A549 (cell line): ENCODE measurements at regions not wholly inside any gene's neighbourhood (a gene's known extent, or its start where the extent isn't known, plus 50 kb on each side); places are given as distances from the start of the nearest gene placed in this dataset.

ENCODE experiments used
- ATAC-seq, 2 experiments: fragments of 200-7000 bp in 1 of 2; fragments of >200 bp in 1 of 2; cut with Nextera tagmentation in 1 of 2; cut with Tn5 transposase in 1 of 2; 3 replicates each; pipeline versions ENCODE4 v1.8.0 to v1.9.1; 2018 to 2020; ENCODE audit warnings: mild to moderate bottlenecking in 1 of 2, moderate library complexity in 1 of 2
- CTCF ChIA-PET: fragments of 300-600 bp; sonication (Branson Sonifier 250); formaldehyde crosslinking; extraction: SDS; loops from one replicate; lab custom pipeline; 2021; ENCODE audit warnings: antibody characterized with exemption, inconsistent platforms; lab: Yijun Ruan, JAX
- POLR2A ChIA-PET: fragments of 350-600 bp; formaldehyde crosslinking; extraction: SDS; loops from one replicate; lab custom pipeline; 2021; ENCODE audit warnings: antibody characterized with exemption, inconsistent platforms; lab: Yijun Ruan, JAX
- DNase-seq, 2 experiments: peaks; one replicate each; pipeline versions ENCODE4 v3.0.0 to v3.0.0-alpha.2; 2011 to 2016; ENCODE audit warnings: low read depth in 1 of 2, low spot score in 1 of 2
- FAIRE-seq: peaks from 2 replicates; lab custom pipeline; 2011; peaks lifted over from hg19 to GRCh38; lab: Jason Lieb, UNC
- H3K27ac ChIP-seq, 2 experiments: fragments of >200 bp; sonication (Bioruptor Twin); formaldehyde crosslinking; 3 replicates each; pipeline ENCODE4 v1.5.1; 2016 to 2017
- H3K4me1 ChIP-seq: fragments of >200 bp; sonication (Bioruptor Twin); formaldehyde crosslinking; 3 replicates; pipeline ENCODE4 v1.6.1; 2016
- H3K4me2 ChIP-seq: fragments of >200 bp; sonication (Bioruptor Twin); formaldehyde crosslinking; 3 replicates; pipeline ENCODE4 v1.6.1; 2016
- H3K4me3 ChIP-seq: fragments of >200 bp; sonication (Bioruptor Twin); formaldehyde crosslinking; 3 replicates; pipeline ENCODE4 v1.5.1; 2016
- H3K9me3 ChIP-seq: fragments of >200 bp; sonication (Bioruptor Twin); formaldehyde crosslinking; 3 replicates; pipeline ENCODE4 v1.6.1; 2016
- CBX2 ChIP-seq: fragments of 200-600 bp; sonication (generic); IDR thresholded peaks from 2 replicates; pipeline ENCODE4 v1.6.1; 2016; ENCODE audit warnings: low read depth, mild to moderate bottlenecking, borderline replicate concordance
- CEBPB ChIP-seq, 2 experiments: fragments of >200 bp in 1 of 2; sonication (Bioruptor Twin) in 1 of 2; formaldehyde crosslinking in 1 of 2; IDR thresholded peaks; 2 replicates each; pipeline ENCODE4 v1.6.1; 2012 to 2016
- CHD2 ChIP-seq: fragments of 150-350 bp; IDR thresholded peaks from 2 replicates; pipeline ENCODE4 v1.6.1; 2014; ENCODE audit warnings: low read length; ENCODE audit not compliant: partially characterized antibody
- ESRRA ChIP-seq: fragments of 150-350 bp; IDR thresholded peaks from 2 replicates; pipeline ENCODE4 v1.6.1; 2014; ENCODE audit warnings: mild to moderate bottlenecking, low read length, borderline replicate concordance
- GATA3 ChIP-seq: IDR thresholded peaks from 2 replicates; pipeline ENCODE4 v1.6.1; 2012; ENCODE audit warnings: borderline replicate concordance
- HDAC2 ChIP-seq: fragments of 200-600 bp; sonication (generic); IDR thresholded peaks from 2 replicates; pipeline ENCODE4 v1.6.1; 2016
- HEYL ChIP-seq: fragments of 250-450 bp; sonication (Bioruptor Pico); IDR thresholded peaks from 2 replicates; pipeline ENCODE4 v1.8.0; 2021; ENCODE audit warnings: mild to moderate bottlenecking, moderate library complexity
- HMGXB4 ChIP-seq: fragments of 250-450 bp; sonication (Bioruptor Pico); IDR thresholded peaks from 2 replicates; pipeline ENCODE4 v1.5.0; 2021; ENCODE audit warnings: mild to moderate bottlenecking, moderate library complexity, borderline replicate concordance
- HOXB5 ChIP-seq: fragments of 250-450 bp; sonication (Bioruptor Pico); IDR thresholded peaks from 2 replicates; pipeline ENCODE4 v1.5.0; 2020; ENCODE audit warnings: mild to moderate bottlenecking, moderate library complexity
- JUNB ChIP-seq: fragments of >200 bp; sonication (Bioruptor Twin); formaldehyde crosslinking; IDR thresholded peaks from 2 replicates; pipeline ENCODE4 v1.6.1; 2016
- KDM5A ChIP-seq: fragments of 200-600 bp; sonication (generic); IDR thresholded peaks from 2 replicates; pipeline ENCODE4 v1.6.1; 2016; ENCODE audit warnings: antibody characterized with exemption, mild to moderate bottlenecking
- MAFK ChIP-seq: fragments of 450-650 bp; IDR thresholded peaks from 2 replicates; pipeline ENCODE4 v1.6.1; 2014; ENCODE audit not compliant: partially characterized antibody
- MAZ ChIP-seq: fragments of 150-350 bp; IDR thresholded peaks from 2 replicates; pipeline ENCODE4 v1.6.1; 2014; ENCODE audit warnings: antibody characterized with exemption, low read depth, low read length, borderline replicate concordance
- MYC ChIP-seq: IDR thresholded peaks from 2 replicates; pipeline ENCODE4 v1.6.1; 2012; ENCODE audit warnings: mild to moderate bottlenecking, inconsistent platforms, low read length, improper control_type of control experiment, borderline replicate concordance
- NFE2L2 ChIP-seq: fragments of 150-350 bp; conservative IDR thresholded peaks from 2 replicates; pipeline ENCODE4 v1.6.1; 2014; ENCODE audit warnings: low read length
- NPAS2 ChIP-seq: fragments of 250-450 bp; sonication (Bioruptor Pico); IDR thresholded peaks from 2 replicates; pipeline ENCODE4 v1.8.0; 2022; ENCODE audit warnings: mild to moderate bottlenecking, moderate library complexity, borderline replicate concordance
- RAD21 ChIP-seq, 2 experiments: fragments of >200 bp in 1 of 2; sonication (Bioruptor Twin) in 1 of 2; formaldehyde crosslinking in 1 of 2; IDR thresholded peaks in 1 of 2; conservative IDR thresholded peaks in 1 of 2; 2 replicates in 1 of 2; 3 replicates in 1 of 2; pipeline ENCODE4 v1.6.1; 2012 to 2018; ENCODE audit warnings: inconsistent platforms in 1 of 2
- RARB ChIP-seq: fragments of 250-450 bp; sonication (Bioruptor Pico); IDR thresholded peaks from 2 replicates; pipeline ENCODE4 v1.8.0; 2021; ENCODE audit warnings: mild to moderate bottlenecking, moderate library complexity
- REST ChIP-seq: fragments of 200-600 bp; sonication (generic); IDR thresholded peaks from 2 replicates; pipeline ENCODE4 v1.6.1; 2016; ENCODE audit warnings: antibody characterized with exemption, mild to moderate bottlenecking, moderate library complexity
- RNF2 ChIP-seq: fragments of 200-600 bp; sonication (generic); IDR thresholded peaks from 2 replicates; pipeline ENCODE4 v1.6.1; 2016; ENCODE audit warnings: low read depth, mild to moderate bottlenecking, antibody characterized with exemption, moderate library complexity, borderline replicate concordance
- TP53 ChIP-seq: fragments of 250-450 bp; sonication (Bioruptor Pico); IDR thresholded peaks from 2 replicates; pipeline ENCODE4 v1.5.0; 2021; ENCODE audit warnings: mild to moderate bottlenecking, moderate library complexity
- USF2 ChIP-seq: fragments of 450-650 bp; IDR thresholded peaks from 2 replicates; pipeline ENCODE4 v1.6.1; 2014; ENCODE audit warnings: antibody characterized with exemption
- ZC3H11A ChIP-seq: fragments of 450-650 bp; IDR thresholded peaks from 2 replicates; pipeline ENCODE4 v1.6.1; 2014; ENCODE audit warnings: antibody characterized with exemption, mild to moderate bottlenecking
- ZFP36 ChIP-seq: fragments of 450-650 bp; IDR thresholded peaks from 2 replicates; pipeline ENCODE4 v1.6.1; 2014; ENCODE audit warnings: borderline replicate concordance; ENCODE audit not compliant: partially characterized antibody
- ZSCAN20 ChIP-seq: fragments of 250-450 bp; sonication (Bioruptor Pico); IDR thresholded peaks from 2 replicates; pipeline ENCODE4 v1.8.0; 2022; ENCODE audit warnings: mild to moderate bottlenecking, moderate library complexity
- WGBS: methylation state at CpG from one replicate; pipeline ENCODE4 v1.1.6; 2017; ENCODE audit errors: missing lambda C conversion rate; 5-methylcytosine and 5-hydroxymethylcytosine counted together
- TF ChIP-seq, protein P1 (sequence below): IDR thresholded peaks from 2 replicates; pipeline ENCODE4 v1.6.1; 2012
- TF ChIP-seq, protein P2 (sequence below): fragments of >200 bp; sonication (Bioruptor Twin); formaldehyde crosslinking; IDR thresholded peaks from 3 replicates; pipeline ENCODE4 v1.5.1; 2016

- Histone ChIP-seq H3K4me1 (peaks cover 50% of the 10 kb centered on the region), H3K27ac (peak overlapping the region in 1 of 2 experiments; percentile 50; a peak in 3 of 6 replicates), H3K9me3 (no peaks in the 10 kb centered on the region), H3K4me3 (no peak overlapping the region), H3K4me2 (no peak overlapping the region)
- 82% methylated on average over 20 of the region's 20 CpGs for WGBS
- CTCF ChIA-PET, result interaction anchor here (1.0 to 1.8 kb wide), 8 partner anchors 8 to 74 kb away, joined by 3 to 8 read pairs (median 3); no protein-coding TSS in a partner anchor
- no peak for ATAC-seq
- TF ChIP-seq MAFK, result no peak
- TF ChIP-seq NFE2L2, result no peak
- TF ChIP-seq ZSCAN20 (CRISPR knock-in tag), result no peak
- no peak for TF ChIP-seq MAZ
- no peak for TF ChIP-seq GATA3
- no peak for TF ChIP-seq RNF2
- TF ChIP-seq ZC3H11A, result no peak
- no peak for TF ChIP-seq JUNB
- no peak for TF ChIP-seq RAD21 (conservative IDR thresholded peaks at IDR 0.05 in 1 of 2, IDR thresholded peaks at IDR 0.05 in 1 of 2)
- TF ChIP-seq CEBPB (IDR thresholded peaks at IDR 0.05), result no peak
- no peak for TF ChIP-seq HOXB5 (CRISPR knock-in tag)
- no peak for TF ChIP-seq TP53 (CRISPR knock-in tag)
- no peak for TF ChIP-seq HEYL
- no peak for TF ChIP-seq MYC
- no peak for TF ChIP-seq HDAC2
- no peak for FAIRE-seq
- POLR2A ChIA-PET, result no interaction called here
- DNase-seq, result no peak
Observed at GRCh38 chr17:77404812-77405581, 264.2 kb downstream of the SEC14L1 start.

GRCh38 chr17:77405867-77406732 lies 265.3 kb downstream of the SEC14L1 start:
- no peaks in the 10 kb centered on the region for H3K9me3 ChIP-seq
- H3K4me2 ChIP-seq, result no peak overlapping the region
- H3K4me1 ChIP-seq, result peaks cover 61% of the 10 kb centered on the region
- no peak for ATAC-seq
- no peak for FAIRE-seq
- DNase-seq, result no peak
- 89% methylated on average over 11 of the region's 11 CpGs for WGBS
- H3K4me3 ChIP-seq, result no peak overlapping the region
- H3K27ac ChIP-seq, result peak overlapping the region in 1 of 2 experiments; percentile 50; a peak in 3 of 6 replicates
- ChIA-PET CTCF (interaction anchor here (1.0 to 1.8 kb wide), 11 partner anchors 10 to 76 kb away, joined by 3 to 8 read pairs (median 3); no protein-coding TSS in a partner anchor), POLR2A (no interaction called here)
- TF ChIP-seq HDAC2, result no peak
- TF ChIP-seq HMGXB4 (CRISPR knock-in tag), result no peak
- TF ChIP-seq ZFP36, result no peak
- no peak for TF ChIP-seq CBX2
- no peak for TF ChIP-seq HOXB5 (CRISPR knock-in tag)
- TF ChIP-seq HEYL, result no peak
- TF ChIP-seq, protein P1, sequence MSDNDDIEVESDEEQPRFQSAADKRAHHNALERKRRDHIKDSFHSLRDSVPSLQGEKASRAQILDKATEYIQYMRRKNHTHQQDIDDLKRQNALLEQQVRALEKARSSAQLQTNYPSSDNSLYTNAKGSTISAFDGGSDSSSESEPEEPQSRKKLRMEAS, result no peak
- no peak for TF ChIP-seq NPAS2 (CRISPR knock-in tag)
- no peak for TF ChIP-seq USF2
- TF ChIP-seq ESRRA, result no peak
- TF ChIP-seq, protein P2, sequence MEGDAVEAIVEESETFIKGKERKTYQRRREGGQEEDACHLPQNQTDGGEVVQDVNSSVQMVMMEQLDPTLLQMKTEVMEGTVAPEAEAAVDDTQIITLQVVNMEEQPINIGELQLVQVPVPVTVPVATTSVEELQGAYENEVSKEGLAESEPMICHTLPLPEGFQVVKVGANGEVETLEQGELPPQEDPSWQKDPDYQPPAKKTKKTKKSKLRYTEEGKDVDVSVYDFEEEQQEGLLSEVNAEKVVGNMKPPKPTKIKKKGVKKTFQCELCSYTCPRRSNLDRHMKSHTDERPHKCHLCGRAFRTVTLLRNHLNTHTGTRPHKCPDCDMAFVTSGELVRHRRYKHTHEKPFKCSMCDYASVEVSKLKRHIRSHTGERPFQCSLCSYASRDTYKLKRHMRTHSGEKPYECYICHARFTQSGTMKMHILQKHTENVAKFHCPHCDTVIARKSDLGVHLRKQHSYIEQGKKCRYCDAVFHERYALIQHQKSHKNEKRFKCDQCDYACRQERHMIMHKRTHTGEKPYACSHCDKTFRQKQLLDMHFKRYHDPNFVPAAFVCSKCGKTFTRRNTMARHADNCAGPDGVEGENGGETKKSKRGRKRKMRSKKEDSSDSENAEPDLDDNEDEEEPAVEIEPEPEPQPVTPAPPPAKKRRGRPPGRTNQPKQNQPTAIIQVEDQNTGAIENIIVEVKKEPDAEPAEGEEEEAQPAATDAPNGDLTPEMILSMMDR, result no peak
- TF ChIP-seq RARB (CRISPR knock-in tag), result no peak
- no peak for TF ChIP-seq KDM5A
- no peak for TF ChIP-seq CHD2
- no peak for TF ChIP-seq REST
